HFFc6 (cell line): ENCODE measurements at regions not wholly inside any gene's neighbourhood (a gene's known extent, or its start where the extent isn't known, plus 50 kb on each side); places are given as distances from the start of the nearest gene placed in this dataset.

Experiments
- DNase-seq: peaks from one replicate; pipeline ENCODE4 v3.0.0-alpha.2; 2018
- H3K27ac Mint-ChIP-seq: 2 replicates; pipeline ENCODE4 v1.8.0; 2020; ENCODE audit warnings: mild to moderate bottlenecking, mixed read lengths
- H3K27me3 Mint-ChIP-seq: 2 replicates; pipeline ENCODE4 v1.8.0; 2021; ENCODE audit warnings: mild to moderate bottlenecking, moderate library complexity, mixed read lengths; ENCODE audit not compliant: insufficient read depth
- H3K36me3 Mint-ChIP-seq: 2 replicates; pipeline ENCODE4 v1.8.0; 2021; ENCODE audit warnings: low read depth, mixed read lengths
- H3K4me1 Mint-ChIP-seq: 2 replicates; pipeline ENCODE4 v1.8.0; 2020; ENCODE audit warnings: low read depth, mixed read lengths
- H3K4me3 Mint-ChIP-seq: 2 replicates; pipeline ENCODE4 v1.8.0; 2020; ENCODE audit warnings: mild to moderate bottlenecking, moderate library complexity, mixed read lengths
- H3K9me3 Mint-ChIP-seq: 2 replicates; pipeline ENCODE4 v1.8.0; 2020; ENCODE audit warnings: mild to moderate bottlenecking, mixed read lengths
- TF ChIP-seq, protein P1 (sequence below): fragments of 200-600 bp; sonication (generic); IDR thresholded peaks from 2 replicates; pipeline ENCODE4 v1.5.0; 2021; ENCODE audit warnings: antibody characterized with exemption, mild to moderate bottlenecking

DNA sequence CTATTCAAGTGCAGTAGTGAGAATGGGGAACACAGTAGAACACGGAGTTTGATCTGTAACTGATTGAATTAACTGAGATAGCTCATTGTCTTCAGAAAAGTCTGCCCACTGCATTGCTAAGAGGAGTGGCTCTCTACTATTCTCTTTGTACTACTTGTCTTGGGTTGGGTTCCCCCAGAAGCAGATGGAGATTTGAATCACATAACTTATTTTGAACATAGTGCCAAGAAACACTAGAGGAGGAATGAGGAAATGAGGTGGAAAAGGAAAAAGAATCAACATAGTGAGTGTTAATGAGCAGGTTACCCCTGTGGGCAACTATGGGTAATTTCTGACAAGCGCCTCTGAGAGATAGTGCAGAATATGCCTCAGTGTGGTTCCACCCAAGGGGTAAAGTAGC lies 362.7 kb downstream of the STIM2 start:
- H3K27ac Mint-ChIP-seq, result no peak overlapping the region
- H3K9me3 Mint-ChIP-seq, result peaks cover 9% of the 10 kb centered on the region
- H3K36me3 Mint-ChIP-seq, result peaks cover 5% of the 10 kb centered on the region; the same call in 1 of the 2 replicates
- H3K4me1 Mint-ChIP-seq, result peaks cover 15% of the 10 kb centered on the region
- TF ChIP-seq, protein P1, sequence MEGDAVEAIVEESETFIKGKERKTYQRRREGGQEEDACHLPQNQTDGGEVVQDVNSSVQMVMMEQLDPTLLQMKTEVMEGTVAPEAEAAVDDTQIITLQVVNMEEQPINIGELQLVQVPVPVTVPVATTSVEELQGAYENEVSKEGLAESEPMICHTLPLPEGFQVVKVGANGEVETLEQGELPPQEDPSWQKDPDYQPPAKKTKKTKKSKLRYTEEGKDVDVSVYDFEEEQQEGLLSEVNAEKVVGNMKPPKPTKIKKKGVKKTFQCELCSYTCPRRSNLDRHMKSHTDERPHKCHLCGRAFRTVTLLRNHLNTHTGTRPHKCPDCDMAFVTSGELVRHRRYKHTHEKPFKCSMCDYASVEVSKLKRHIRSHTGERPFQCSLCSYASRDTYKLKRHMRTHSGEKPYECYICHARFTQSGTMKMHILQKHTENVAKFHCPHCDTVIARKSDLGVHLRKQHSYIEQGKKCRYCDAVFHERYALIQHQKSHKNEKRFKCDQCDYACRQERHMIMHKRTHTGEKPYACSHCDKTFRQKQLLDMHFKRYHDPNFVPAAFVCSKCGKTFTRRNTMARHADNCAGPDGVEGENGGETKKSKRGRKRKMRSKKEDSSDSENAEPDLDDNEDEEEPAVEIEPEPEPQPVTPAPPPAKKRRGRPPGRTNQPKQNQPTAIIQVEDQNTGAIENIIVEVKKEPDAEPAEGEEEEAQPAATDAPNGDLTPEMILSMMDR, result no peak
- no peak for DNase-seq
- H3K4me3 Mint-ChIP-seq, result no peak overlapping the region
- no peaks in the 10 kb centered on the region for H3K27me3 Mint-ChIP-seq

DNA sequence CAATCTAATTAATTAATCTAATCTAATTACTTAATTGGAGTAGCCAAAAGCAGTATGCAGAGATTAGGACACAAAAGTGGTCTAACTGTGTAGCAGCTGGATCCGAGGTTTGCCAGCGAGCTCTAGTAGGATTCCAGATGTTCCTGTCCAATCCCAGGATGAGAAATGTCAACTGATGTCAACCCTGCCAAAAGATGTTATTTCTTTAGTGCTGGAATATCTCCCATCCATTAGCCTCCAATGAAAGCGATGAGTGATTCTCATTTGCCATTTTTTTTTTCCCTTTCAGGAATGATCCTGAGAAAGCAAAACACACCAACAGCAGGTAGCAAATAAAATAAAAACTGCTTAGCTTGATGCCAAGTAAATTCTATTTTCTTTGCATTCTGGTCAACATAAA lies 372.9 kb downstream of the STIM2 start:
- no peaks in the 10 kb centered on the region for H3K4me1 Mint-ChIP-seq
- no peak overlapping the region for H3K4me3 Mint-ChIP-seq
- H3K27ac Mint-ChIP-seq, result no peak overlapping the region
- no peaks in the 10 kb centered on the region for H3K36me3 Mint-ChIP-seq
- no peaks in the 10 kb centered on the region; the same call in 1 of the 2 replicates for H3K27me3 Mint-ChIP-seq
- DNase-seq, result no peak
- H3K9me3 Mint-ChIP-seq, result peaks cover 6% of the 10 kb centered on the region; the same call in 1 of the 2 replicates
- TF ChIP-seq, protein P1, result no peak

DNA sequence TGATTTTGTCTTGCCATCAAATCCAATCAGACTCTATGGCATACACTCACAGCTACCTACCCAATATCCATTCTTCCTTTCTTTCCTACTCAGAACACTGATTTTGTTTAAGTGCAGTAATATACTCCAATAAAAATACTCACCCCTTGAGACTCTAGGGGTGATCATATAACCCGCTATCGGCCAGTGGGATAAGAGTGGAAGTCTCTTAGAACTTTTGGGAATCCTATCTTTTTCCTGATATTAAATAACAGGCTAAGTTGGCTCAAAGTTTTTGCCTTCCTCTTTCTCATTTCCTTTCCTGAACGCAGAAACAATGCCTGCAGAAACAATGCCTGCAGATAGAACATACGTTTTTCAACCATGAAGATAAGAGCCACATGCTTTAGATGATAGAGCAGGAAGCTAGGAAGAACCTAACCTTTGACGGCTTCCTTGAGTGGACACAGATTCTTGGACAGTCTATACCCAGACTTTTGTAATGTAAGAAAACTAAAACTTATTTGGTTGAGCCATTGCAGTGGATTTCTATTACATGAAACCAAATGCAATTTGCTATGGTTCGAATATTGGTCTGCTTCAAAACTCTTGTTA lies 373.8 kb downstream of the STIM2 start:
- no peak for DNase-seq
- Mint-ChIP-seq H3K4me3 (no peak overlapping the region), H3K4me1 (no peaks in the 10 kb centered on the region), H3K36me3 (no peaks in the 10 kb centered on the region), H3K27ac (no peak overlapping the region), H3K27me3 (no peaks in the 10 kb centered on the region; the same call in 1 of the 2 replicates), H3K9me3 (peaks cover 6% of the 10 kb centered on the region; the same call in 1 of the 2 replicates)
- TF ChIP-seq, protein P1, result no peak

DNA sequence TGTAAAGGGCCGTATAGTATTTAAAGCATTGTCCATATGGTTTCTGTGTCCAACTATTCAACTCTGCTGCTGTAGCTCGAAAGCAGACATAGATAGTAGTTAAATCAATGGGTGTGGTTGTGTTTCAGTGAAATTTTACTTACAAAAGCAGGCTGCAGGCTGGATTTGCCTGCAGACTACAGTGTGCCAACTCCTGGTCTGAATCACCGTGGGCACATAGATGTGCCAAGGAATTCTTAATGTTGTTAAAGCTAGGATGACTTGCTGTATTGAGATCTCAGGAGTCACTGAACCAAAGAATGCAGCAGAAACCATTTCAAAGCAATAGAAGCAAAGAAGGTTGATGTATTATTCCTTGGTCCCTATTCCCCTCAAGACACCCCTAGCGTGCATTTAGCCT lies 379.0 kb downstream of the STIM2 start:
- Mint-ChIP-seq H3K36me3 (no peaks in the 10 kb centered on the region), H3K27me3 (no peaks in the 10 kb centered on the region; the same call in 1 of the 2 replicates), H3K4me1 (no peaks in the 10 kb centered on the region), H3K9me3 (no peaks in the 10 kb centered on the region; the same call in 1 of the 2 replicates), H3K4me3 (no peak overlapping the region), H3K27ac (no peak overlapping the region)
- TF ChIP-seq, protein P1, result no peak
- DNase-seq, result no peak

DNA sequence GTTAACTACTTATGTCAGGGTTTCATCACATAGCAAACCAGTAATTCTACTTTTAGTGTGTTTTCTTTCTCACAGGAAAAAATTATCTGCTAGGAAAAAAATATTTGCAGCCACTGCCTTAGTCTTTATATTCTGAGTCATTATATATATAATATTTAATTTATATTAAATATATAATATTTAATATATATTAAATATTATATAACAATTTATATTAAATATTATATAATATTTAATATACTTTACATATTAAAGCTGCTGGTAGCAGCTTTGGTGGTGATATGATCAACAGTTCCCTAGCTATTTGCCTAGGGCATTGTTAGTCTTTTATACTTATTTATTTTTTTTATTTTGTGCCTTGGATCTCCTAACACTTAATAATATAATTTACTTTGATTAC lies 381.6 kb downstream of the STIM2 start:
- Mint-ChIP-seq H3K4me3 (no peak overlapping the region), H3K27ac (no peak overlapping the region), H3K36me3 (no peaks in the 10 kb centered on the region), H3K27me3 (no peaks in the 10 kb centered on the region; the same call in 1 of the 2 replicates), H3K9me3 (no peaks in the 10 kb centered on the region), H3K4me1 (no peaks in the 10 kb centered on the region)
- DNase-seq, result no peak
- TF ChIP-seq, protein P1, result no peak
